Spleen (tissue), 11 donors: ENCODE measurements at regions not wholly inside any gene's neighbourhood (a gene's known extent, or its start where the extent isn't known, plus 50 kb on each side); places are given as distances from the start of the nearest gene placed in this dataset.

Source experiments
- DNase-seq: peaks from one replicate; pipeline ENCODE4 v3.0.0-alpha.2; 2020
- H3K27ac ChIP-seq, 8 donors: fragments of 200-600 bp; sonication (generic) in 7 of 8; 1 replicate in 4 of 8; 2 replicates in 4 of 8; pipeline versions ENCODE4 v1.5.0 to v1.8.0; 2016 to 2021; ENCODE audit warnings: inconsistent platforms in 4 of 8, mild to moderate bottlenecking in 4 of 8, moderate library complexity in 1 of 8
- H3K27me3 ChIP-seq, 7 donors: fragments of 200-600 bp; sonication (generic) in 6 of 7; replicated peaks in 1 of 7; 1 replicate in 4 of 7; 2 replicates in 3 of 7; pipeline versions ENCODE4 v1.5.0 to v1.8.0; 2016 to 2021; ENCODE audit warnings: inconsistent platforms in 3 of 7, mild to moderate bottlenecking in 1 of 7
- H3K36me3 ChIP-seq, 6 donors: fragments of 200-600 bp; sonication (generic) in 5 of 6; 1 replicate in 4 of 6; 2 replicates in 2 of 6; pipeline versions ENCODE4 v1.5.0 to v1.8.0; 2016 to 2021; ENCODE audit warnings: inconsistent platforms in 2 of 6
- H3K4me1 ChIP-seq, 6 donors: fragments of 200-600 bp; sonication (generic) in 5 of 6; 1 replicate in 3 of 6; 2 replicates in 3 of 6; pipeline versions ENCODE4 v1.5.0 to v1.8.0; 2016 to 2021; ENCODE audit warnings: inconsistent platforms in 3 of 6
- H3K4me3 ChIP-seq, 8 donors: fragments of 200-600 bp; sonication (generic) in 7 of 8; 1 replicate in 4 of 8; 2 replicates in 4 of 8; pipeline versions ENCODE4 v1.5.0 to v1.8.0; 2016 to 2021; ENCODE audit warnings: inconsistent platforms in 4 of 8, mild to moderate bottlenecking in 4 of 8, moderate library complexity in 2 of 8
- H3K9me3 ChIP-seq, 8 donors: fragments of 200-600 bp; sonication (generic) in 7 of 8; 1 replicate in 4 of 8; 2 replicates in 4 of 8; pipeline versions ENCODE4 v1.5.0 to v1.8.0; 2016 to 2021; ENCODE audit warnings: inconsistent platforms in 4 of 8
- POLR2A ChIP-seq, 3 donors: fragments of 450-650 bp; IDR thresholded peaks; one replicate each; pipeline ENCODE4 v1.5.1; 2017; ENCODE audit warnings: antibody characterized with exemption in 3 of 3, mild to moderate bottlenecking in 1 of 3
- POLR2AphosphoS5 ChIP-seq, 3 donors: sonication (generic); formaldehyde crosslinking; IDR thresholded peaks; one replicate each; pipeline ENCODE4 v1.5.1; 2017; ENCODE audit warnings: antibody characterized with exemption in 3 of 3
- WGBS, 5 donors: extraction: QIAGEN DNeasy Blood & Tissue Kit in 3 of 5; methylation state at CpG; one replicate each; pipeline versions ENCODE4 v1.1.5 to v1.1.7; 2013 to 2018; 5-methylcytosine and 5-hydroxymethylcytosine counted together
- intact Hi-C: fragments of 100-400 bp; cut with DNase I; formaldehyde crosslinking; loops from one replicate; pipeline ENCODE4 v1.15.0; 2023; ENCODE audit warnings: low total_unique reads
- TF ChIP-seq, protein P1 (sequence below), 11 experiments: fragments of 200-600 bp in 7 of 11; fragments of 450-650 bp in 4 of 11; sonication (generic) in 4 of 11; IDR thresholded peaks in 8 of 11; conservative IDR thresholded peaks in 3 of 11; 1 replicate in 7 of 11; 2 replicates in 4 of 11; pipeline versions ENCODE4 v1.4.0 to v1.8.0; 2016 to 2021; ENCODE audit warnings: antibody characterized with exemption in 11 of 11, inconsistent platforms in 4 of 11, mild to moderate bottlenecking in 1 of 11
- donor health status: healthy with polysubstance abuse.
- donor health status: DM: no; HTN: no; CAD: no; lungs with moderate emphysema.
- donor health status: DM: no; HTN: no; CAD: no.
- donor health status: Bipolar disorder and iron deficiency.
- donor health status: healthy.
- donor health status: DM: no; HTN: no; CAD: no.
- donor health status: DM: yes; HTN: yes; CAD: no.

DNA sequence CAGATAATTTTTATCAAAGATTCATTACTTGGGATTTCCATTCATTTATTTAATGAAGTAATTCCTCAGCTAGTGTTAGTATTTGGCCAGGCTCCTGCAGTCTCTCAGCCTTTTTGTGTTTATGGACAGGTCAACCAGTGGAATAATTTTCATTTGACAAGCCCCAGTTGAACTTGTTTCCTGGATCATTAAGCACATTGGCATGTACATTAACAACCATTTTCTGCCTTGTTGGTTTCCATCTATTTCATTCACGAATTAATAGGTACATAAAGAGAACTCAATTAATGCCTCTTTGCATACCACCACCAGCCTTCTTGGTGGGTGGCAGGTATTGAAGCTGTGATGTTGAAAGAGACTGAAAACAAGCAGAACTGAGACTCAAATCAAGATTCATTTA, 745.2 kb downstream of the KCNA4 start:
- no peak overlapping the region for H3K27ac ChIP-seq

DNA sequence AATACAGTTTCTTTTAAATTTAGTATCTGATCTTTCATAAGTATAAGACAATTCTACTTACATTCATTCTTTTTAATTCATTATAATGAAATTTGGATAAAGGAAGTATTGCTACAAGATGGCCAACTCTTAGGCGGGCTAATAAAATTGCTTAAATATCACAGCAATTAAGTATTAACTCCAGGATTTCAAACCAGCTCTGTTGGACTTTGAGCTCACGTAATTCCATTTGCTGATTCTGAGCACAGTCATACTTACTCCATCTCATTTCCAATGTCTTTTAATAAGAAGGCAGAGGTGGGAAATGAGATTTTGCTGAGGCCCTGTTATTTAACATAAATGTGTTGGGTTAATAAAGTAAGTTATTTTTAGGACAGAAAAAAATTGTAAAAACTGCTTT, 748.1 kb downstream of the KCNA4 start:
- no peak overlapping the region for H3K4me3 ChIP-seq
- intact Hi-C loops = no loop called here
- no peak for TF ChIP-seq POLR2A (IDR thresholded peaks at IDR 0.05)
- TF ChIP-seq, protein P1, sequence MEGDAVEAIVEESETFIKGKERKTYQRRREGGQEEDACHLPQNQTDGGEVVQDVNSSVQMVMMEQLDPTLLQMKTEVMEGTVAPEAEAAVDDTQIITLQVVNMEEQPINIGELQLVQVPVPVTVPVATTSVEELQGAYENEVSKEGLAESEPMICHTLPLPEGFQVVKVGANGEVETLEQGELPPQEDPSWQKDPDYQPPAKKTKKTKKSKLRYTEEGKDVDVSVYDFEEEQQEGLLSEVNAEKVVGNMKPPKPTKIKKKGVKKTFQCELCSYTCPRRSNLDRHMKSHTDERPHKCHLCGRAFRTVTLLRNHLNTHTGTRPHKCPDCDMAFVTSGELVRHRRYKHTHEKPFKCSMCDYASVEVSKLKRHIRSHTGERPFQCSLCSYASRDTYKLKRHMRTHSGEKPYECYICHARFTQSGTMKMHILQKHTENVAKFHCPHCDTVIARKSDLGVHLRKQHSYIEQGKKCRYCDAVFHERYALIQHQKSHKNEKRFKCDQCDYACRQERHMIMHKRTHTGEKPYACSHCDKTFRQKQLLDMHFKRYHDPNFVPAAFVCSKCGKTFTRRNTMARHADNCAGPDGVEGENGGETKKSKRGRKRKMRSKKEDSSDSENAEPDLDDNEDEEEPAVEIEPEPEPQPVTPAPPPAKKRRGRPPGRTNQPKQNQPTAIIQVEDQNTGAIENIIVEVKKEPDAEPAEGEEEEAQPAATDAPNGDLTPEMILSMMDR (IDR thresholded peaks at IDR 0.05 in 8 of 11, conservative IDR thresholded peaks at IDR 0.05 in 3 of 11) = no peak
- no peak for TF ChIP-seq POLR2AphosphoS5 (IDR thresholded peaks at IDR 0.05)
- DNase-seq = no peak
- no peaks in the 10 kb centered on the region for H3K4me1 ChIP-seq
- H3K36me3 ChIP-seq = no peaks in the 10 kb centered on the region
- peaks cover 0 to 5% (median 0%) of the 10 kb centered on the region in 8 donors for H3K9me3 ChIP-seq
- no peak overlapping the region for H3K27ac ChIP-seq
- no peaks in the 10 kb centered on the region for H3K27me3 ChIP-seq
- 87 to 95% (median 89%) methylated on average over 2 of the region's 2 CpGs for WGBS, 5 donors

More for the DNA sequence above, 745.2 kb downstream of the KCNA4 start:
- TF ChIP-seq POLR2A (IDR thresholded peaks at IDR 0.05) = no peak
- TF ChIP-seq, protein P1 (IDR thresholded peaks at IDR 0.05 in 8 of 11, conservative IDR thresholded peaks at IDR 0.05 in 3 of 11) = no peak
- TF ChIP-seq POLR2AphosphoS5 (IDR thresholded peaks at IDR 0.05) = no peak
- Histone ChIP-seq H3K9me3 (peaks cover 0 to 5% (median 0%) of the 10 kb centered on the region in 8 donors), H3K36me3 (no peaks in the 10 kb centered on the region), H3K27me3 (no peaks in the 10 kb centered on the region), H3K4me3 (no peak overlapping the region), H3K4me1 (no peaks in the 10 kb centered on the region)
- DNase-seq = no peak
- intact Hi-C loops = no loop called here
- WGBS, 5 donors = 23 to 29% (median 25%) methylated on average over 1 of the region's 1 CpG

DNA sequence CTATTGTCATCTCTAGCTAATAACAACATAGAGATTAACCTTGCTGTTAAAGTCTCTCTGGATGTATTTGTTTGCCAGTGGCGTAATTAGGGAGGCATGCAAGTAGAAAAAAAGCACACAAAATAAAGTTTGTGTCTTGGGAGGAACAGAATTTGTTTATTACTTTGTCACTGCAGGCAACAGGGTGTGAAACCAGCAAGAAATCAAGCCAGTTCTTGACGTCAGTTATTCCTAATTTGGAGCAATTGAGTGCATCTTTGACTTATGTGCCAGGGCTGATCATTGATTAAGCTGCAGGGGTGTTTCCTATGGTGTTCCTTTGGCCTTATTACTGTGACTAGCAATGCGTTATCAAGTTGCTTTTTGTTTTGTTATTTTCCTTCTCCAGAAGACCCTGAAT, 751.0 kb downstream of the KCNA4 start:
- DNase-seq = no peak
- H3K27me3 ChIP-seq = no peaks in the 10 kb centered on the region
- TF ChIP-seq, protein P1 (IDR thresholded peaks at IDR 0.05 in 8 of 11, conservative IDR thresholded peaks at IDR 0.05 in 3 of 11) = no peak
- no peak for TF ChIP-seq POLR2AphosphoS5 (IDR thresholded peaks at IDR 0.05)
- TF ChIP-seq POLR2A (IDR thresholded peaks at IDR 0.05) = no peak
- H3K27ac ChIP-seq = no peak overlapping the region
- H3K4me3 ChIP-seq = no peak overlapping the region
- H3K36me3 ChIP-seq = no peaks in the 10 kb centered on the region
- WGBS, 5 donors = 58 to 74% (median 66%) methylated on average over 3 of the region's 3 CpGs
- no peaks in the 10 kb centered on the region for H3K4me1 ChIP-seq
- peaks cover 0 to 5% (median 0%) of the 10 kb centered on the region in 8 donors for H3K9me3 ChIP-seq
- intact Hi-C loops = no loop called here

- Histone ChIP-seq H3K4me1 (no peaks in the 10 kb centered on the region), H3K27me3 (no peaks in the 10 kb centered on the region), H3K9me3 (peaks cover 0 to 5% (median 0%) of the 10 kb centered on the region in 8 donors), H3K27ac (no peak overlapping the region), H3K36me3 (no peaks in the 10 kb centered on the region), H3K4me3 (no peak overlapping the region)
- intact Hi-C loops = no loop called here
- TF ChIP-seq POLR2A (IDR thresholded peaks at IDR 0.05) (no peak), POLR2AphosphoS5 (IDR thresholded peaks at IDR 0.05) (no peak)
- TF ChIP-seq, protein P1 (IDR thresholded peaks at IDR 0.05 in 8 of 11, conservative IDR thresholded peaks at IDR 0.05 in 3 of 11) = no peak
- DNase-seq = no peak
These were observed 751.4 kb downstream of the KCNA4 start for GRCh38 chr11:29265381-29265780.
